GM06990 (cell line): ENCODE measurements at regions not wholly inside any gene's neighbourhood (a gene's known extent, or its start where the extent isn't known, plus 50 kb on each side); places are given as distances from the start of the nearest gene placed in this dataset.

Experiments used
- DNase-seq: peaks from one replicate; pipeline ENCODE4 v3.0.0-alpha.2; 2011; ENCODE audit not compliant: insufficient read length; ENCODE audit errors: extremely low read depth
- H3K27me3 ChIP-seq: replicated peaks from 2 replicates; pipeline ENCODE4 v1.6.0; 2011; ENCODE audit warnings: low read length; ENCODE audit not compliant: control insufficient read depth, insufficient read depth
- H3K36me3 ChIP-seq: 2 replicates; pipeline ENCODE4 v1.5.1; 2011; ENCODE audit warnings: low read length; ENCODE audit not compliant: control insufficient read depth, insufficient read depth
- H3K4me3 ChIP-seq: replicated peaks from 2 replicates; pipeline ENCODE4 v1.5.1; 2011; ENCODE audit warnings: low read depth, mild to moderate bottlenecking, control low read depth, low read length
- TF ChIP-seq, protein P1 (sequence below): IDR thresholded peaks from 2 replicates; pipeline ENCODE4 v1.5.1; 2011; ENCODE audit warnings: low read length, control low read depth, mild to moderate bottlenecking, inconsistent platforms; ENCODE audit not compliant: insufficient read depth, poor library complexity, severe bottlenecking

GRCh38 chr9:96082516-96083232, 207.2 kb downstream of the ERCC6L2 start:
- Histone ChIP-seq H3K4me3 (no peak overlapping the region), H3K36me3 (no peaks in the 10 kb centered on the region), H3K27me3 (no peaks in the 10 kb centered on the region; the same call in 1 of the 2 replicates)
- TF ChIP-seq, protein P1, sequence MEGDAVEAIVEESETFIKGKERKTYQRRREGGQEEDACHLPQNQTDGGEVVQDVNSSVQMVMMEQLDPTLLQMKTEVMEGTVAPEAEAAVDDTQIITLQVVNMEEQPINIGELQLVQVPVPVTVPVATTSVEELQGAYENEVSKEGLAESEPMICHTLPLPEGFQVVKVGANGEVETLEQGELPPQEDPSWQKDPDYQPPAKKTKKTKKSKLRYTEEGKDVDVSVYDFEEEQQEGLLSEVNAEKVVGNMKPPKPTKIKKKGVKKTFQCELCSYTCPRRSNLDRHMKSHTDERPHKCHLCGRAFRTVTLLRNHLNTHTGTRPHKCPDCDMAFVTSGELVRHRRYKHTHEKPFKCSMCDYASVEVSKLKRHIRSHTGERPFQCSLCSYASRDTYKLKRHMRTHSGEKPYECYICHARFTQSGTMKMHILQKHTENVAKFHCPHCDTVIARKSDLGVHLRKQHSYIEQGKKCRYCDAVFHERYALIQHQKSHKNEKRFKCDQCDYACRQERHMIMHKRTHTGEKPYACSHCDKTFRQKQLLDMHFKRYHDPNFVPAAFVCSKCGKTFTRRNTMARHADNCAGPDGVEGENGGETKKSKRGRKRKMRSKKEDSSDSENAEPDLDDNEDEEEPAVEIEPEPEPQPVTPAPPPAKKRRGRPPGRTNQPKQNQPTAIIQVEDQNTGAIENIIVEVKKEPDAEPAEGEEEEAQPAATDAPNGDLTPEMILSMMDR = no peak
- no peak for DNase-seq

- TF ChIP-seq, protein P1 = no peak
- no peaks in the 10 kb centered on the region for H3K36me3 ChIP-seq
- no peak for DNase-seq
- no peak overlapping the region for H3K4me3 ChIP-seq
- no peaks in the 10 kb centered on the region for H3K27me3 ChIP-seq
Measured at GRCh38 chr9:96080364-96080763, 204.9 kb downstream of the ERCC6L2 start.

DNA sequence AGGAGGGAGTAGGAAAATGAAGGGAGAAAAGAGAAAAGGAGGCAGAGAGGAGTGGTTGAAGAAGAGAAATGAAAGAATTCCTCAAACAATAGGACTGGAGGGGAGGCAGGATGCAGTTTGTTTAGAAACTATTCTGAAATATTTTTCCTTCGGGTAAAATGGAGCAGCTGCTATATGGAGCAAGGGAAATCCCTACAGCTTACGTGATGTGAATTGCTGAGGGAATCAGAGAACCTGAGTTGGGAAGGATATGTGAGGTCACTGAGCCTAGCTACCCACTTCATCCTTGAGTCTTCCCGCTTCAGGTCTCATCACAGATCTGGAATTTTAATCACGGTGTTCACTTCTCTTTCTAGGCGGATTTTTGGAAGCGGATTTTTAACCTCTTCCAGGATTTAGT, 204.3 kb downstream of the ERCC6L2 start:
- TF ChIP-seq, protein P1 = no peak
- Histone ChIP-seq H3K36me3 (no peaks in the 10 kb centered on the region), H3K27me3 (no peaks in the 10 kb centered on the region), H3K4me3 (no peak overlapping the region)
- DNase-seq = no peak

GRCh38 chr9:96078897-96079490, 203.5 kb downstream of the ERCC6L2 start:
- TF ChIP-seq, protein P1 = no peak
- Histone ChIP-seq H3K36me3 (no peaks in the 10 kb centered on the region), H3K27me3 (no peaks in the 10 kb centered on the region), H3K4me3 (no peak overlapping the region)
- DNase-seq = no peak

DNA sequence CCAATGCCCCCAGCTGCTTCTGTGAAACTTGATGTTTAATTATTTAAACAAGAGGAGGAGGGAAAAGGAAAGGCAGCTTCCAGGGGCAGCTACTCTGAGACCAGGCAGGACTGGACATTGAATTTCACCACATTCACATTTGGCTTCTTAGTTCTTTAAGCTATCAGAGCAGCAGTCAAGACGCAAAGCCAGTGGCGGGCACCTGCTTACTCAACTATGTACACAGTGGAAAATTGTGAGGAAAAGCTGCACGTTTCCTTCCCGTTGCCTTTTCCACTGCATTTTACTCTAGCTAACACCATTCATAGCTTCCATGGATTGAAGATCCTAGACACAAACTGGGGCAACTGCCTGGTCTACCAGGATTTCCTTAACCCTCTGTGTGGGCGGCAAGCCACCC, 200.3 kb downstream of the ERCC6L2 start:
- DNase-seq = no peak
- Histone ChIP-seq H3K27me3 (peaks cover 3% of the 10 kb centered on the region; the same call in 1 of the 2 replicates), H3K36me3 (no peaks in the 10 kb centered on the region), H3K4me3 (no peak overlapping the region)
- TF ChIP-seq, protein P1 = no peak
